ENCODE measurements at regions not wholly inside any gene's neighbourhood (a gene's known extent, or its start where the extent isn't known, plus 50 kb on each side); places are given as distances from the start of the nearest gene placed in this dataset.

DNA sequence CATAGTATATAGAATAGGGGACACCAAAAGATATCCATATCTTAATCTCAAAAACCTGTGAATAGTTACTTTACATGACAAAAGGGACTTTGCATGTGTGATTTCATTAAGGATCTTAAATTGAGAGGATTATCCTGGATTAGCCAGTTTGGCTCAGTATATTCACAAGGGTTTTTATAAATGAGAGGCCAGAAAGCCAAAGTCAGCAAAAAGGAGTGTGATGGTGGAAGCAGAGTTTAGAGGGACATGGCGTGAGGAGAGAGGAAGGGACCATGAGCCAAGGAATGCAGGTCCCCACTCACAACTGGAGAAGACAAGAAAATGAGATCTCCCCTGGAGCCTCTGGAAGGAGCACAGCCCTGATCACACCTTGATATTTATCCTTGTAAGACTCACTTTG, 648.5 kb upstream of the LCORL start:
- no peaks in the 10 kb centered on the region for H3K4me1 ChIP-seq
- ATAC-seq: no peak
- TF ChIP-seq, protein P1, sequence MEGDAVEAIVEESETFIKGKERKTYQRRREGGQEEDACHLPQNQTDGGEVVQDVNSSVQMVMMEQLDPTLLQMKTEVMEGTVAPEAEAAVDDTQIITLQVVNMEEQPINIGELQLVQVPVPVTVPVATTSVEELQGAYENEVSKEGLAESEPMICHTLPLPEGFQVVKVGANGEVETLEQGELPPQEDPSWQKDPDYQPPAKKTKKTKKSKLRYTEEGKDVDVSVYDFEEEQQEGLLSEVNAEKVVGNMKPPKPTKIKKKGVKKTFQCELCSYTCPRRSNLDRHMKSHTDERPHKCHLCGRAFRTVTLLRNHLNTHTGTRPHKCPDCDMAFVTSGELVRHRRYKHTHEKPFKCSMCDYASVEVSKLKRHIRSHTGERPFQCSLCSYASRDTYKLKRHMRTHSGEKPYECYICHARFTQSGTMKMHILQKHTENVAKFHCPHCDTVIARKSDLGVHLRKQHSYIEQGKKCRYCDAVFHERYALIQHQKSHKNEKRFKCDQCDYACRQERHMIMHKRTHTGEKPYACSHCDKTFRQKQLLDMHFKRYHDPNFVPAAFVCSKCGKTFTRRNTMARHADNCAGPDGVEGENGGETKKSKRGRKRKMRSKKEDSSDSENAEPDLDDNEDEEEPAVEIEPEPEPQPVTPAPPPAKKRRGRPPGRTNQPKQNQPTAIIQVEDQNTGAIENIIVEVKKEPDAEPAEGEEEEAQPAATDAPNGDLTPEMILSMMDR (IDR thresholded peaks at IDR 0.05): no peak
- H3K27ac ChIP-seq: no peak overlapping the region
- no peak overlapping the region for H3K4me3 ChIP-seq
- 69 to 83% (median 79%) methylated on average over 1 of the region's 1 CpG for WGBS, 4 donors
- intact Hi-C loops (cut with DNase I): no loop called here
- H3K27me3 ChIP-seq: no peaks in the 10 kb centered on the region
- H3K36me3 ChIP-seq: no peaks in the 10 kb centered on the region
- DNase-seq: no peak
- H3K9me3 ChIP-seq: no peaks in the 10 kb centered on the region

DNA sequence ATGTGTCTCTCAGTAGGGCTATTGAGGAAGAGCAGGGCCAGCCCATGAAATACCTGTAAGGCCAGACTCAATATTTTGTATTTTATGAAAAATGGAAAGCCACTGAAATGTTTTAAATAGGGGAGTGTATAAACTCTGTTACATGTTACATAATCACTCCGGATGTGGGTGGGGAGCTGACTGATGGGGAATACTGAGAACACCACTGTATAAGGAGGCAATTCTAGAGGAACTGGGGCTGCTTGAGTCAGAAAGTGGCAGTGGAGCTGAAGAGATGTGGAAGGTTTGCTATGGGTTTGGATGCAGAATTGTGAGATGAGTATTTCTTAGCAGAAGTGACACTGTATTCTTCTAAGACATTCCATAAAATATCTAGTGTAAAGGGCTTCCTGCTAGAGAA, 647.8 kb upstream of the LCORL start:
- WGBS, 4 donors: 82 to 93% (median 90%) methylated on average over 1 of the region's 1 CpG
- DNase-seq (no peak), ATAC-seq (no peak)
- no peaks in the 10 kb centered on the region for H3K36me3 ChIP-seq
- intact Hi-C loops (cut with DNase I): no loop called here
- H3K27ac ChIP-seq: no peak overlapping the region
- no peaks in the 10 kb centered on the region for H3K4me1 ChIP-seq
- H3K4me3 ChIP-seq: no peak overlapping the region
- no peaks in the 10 kb centered on the region for H3K9me3 ChIP-seq
- TF ChIP-seq POLR2A (IDR thresholded peaks at IDR 0.05): no peak
- TF ChIP-seq, protein P1 (IDR thresholded peaks at IDR 0.05): no peak
- no peaks in the 10 kb centered on the region for H3K27me3 ChIP-seq

DNA sequence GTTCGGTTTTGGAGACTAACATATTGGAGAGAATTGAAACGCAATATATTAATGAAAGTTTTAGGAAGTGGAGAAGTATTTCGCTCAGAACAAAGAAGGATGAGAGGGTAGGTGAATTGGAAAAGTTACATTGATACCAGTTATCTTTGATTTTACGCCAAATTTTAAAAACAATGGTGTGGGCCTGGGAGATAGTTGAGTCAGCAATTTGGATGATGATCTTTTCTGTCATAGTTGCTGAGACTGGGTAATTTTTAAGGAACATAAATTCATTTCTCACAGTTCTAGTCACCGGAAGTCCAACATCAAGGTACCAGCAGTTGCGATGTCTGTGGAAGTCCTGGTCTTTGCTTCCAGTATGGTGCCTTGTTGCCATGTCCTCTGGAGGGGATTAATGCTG, 644.8 kb upstream of the LCORL start:
- TF ChIP-seq, protein P1 (IDR thresholded peaks at IDR 0.05): no peak
- no peak for TF ChIP-seq POLR2A (IDR thresholded peaks at IDR 0.05)
- DNase-seq (no peak), ATAC-seq (no peak)
- intact Hi-C loops (cut with DNase I): no loop called here
- Histone ChIP-seq H3K27me3 (no peaks in the 10 kb centered on the region), H3K4me3 (no peak overlapping the region), H3K4me1 (no peaks in the 10 kb centered on the region), H3K27ac (no peak overlapping the region), H3K9me3 (no peaks in the 10 kb centered on the region), H3K36me3 (no peaks in the 10 kb centered on the region)
- 93 to 94% (median 93%) methylated on average over 6 of the region's 6 CpGs for WGBS, 4 donors

DNA sequence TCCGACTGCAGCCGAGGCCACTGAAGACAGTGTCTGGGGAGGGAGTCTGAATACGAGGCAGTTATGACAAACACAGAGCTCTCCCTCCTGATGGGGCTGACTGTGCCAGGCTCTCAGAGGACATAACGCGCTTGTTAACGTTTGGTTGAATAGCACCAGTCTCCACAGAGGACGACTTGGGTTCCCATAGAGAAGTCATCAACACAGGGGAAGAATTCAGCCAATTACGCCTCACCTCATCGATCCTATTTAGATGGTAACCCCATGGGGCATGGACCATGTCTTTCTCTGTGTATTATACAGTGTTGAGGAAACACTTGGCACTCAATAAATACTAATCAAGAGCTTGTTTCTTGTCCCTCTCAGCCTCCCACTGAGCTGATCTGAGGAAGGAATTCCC, 642.6 kb upstream of the LCORL start:
- 80 to 94% (median 89%) methylated on average over 9 of the region's 9 CpGs for WGBS, 4 donors
- no peaks in the 10 kb centered on the region for H3K27me3 ChIP-seq
- intact Hi-C loops (cut with DNase I): no loop called here
- H3K4me3 ChIP-seq: no peak overlapping the region
- no peaks in the 10 kb centered on the region for H3K36me3 ChIP-seq
- DNase-seq (no peak), ATAC-seq (no peak)
- H3K4me1 ChIP-seq: no peaks in the 10 kb centered on the region
- TF ChIP-seq POLR2A (IDR thresholded peaks at IDR 0.05): no peak
- no peak overlapping the region for H3K27ac ChIP-seq
- H3K9me3 ChIP-seq: no peaks in the 10 kb centered on the region

DNA sequence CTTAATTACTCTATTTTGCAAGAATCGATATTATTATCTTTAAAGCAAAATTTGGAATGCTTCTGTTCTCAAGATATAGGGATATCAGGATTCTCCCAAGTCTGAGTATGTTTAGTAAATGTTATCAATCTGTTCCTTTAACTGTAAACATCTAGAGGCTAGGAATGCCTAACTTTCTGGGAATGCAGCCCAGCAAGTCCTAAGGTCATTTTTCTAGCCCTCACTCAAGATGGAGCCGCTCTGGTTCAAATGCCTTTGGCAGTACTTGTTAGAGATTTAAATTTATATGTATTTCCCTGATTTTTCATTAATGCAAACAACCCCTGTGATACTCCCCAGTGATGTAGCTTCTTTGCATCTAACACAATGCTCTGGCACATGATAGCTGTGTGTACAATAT, 623.8 kb upstream of the LCORL start:
- no peaks in the 10 kb centered on the region for H3K4me1 ChIP-seq
- no peaks in the 10 kb centered on the region for H3K36me3 ChIP-seq
- no peak overlapping the region for H3K4me3 ChIP-seq
- DNase-seq (no peak), ATAC-seq (no peak)
- WGBS, 4 donors: 51 to 78% (median 64%) methylated on average over 2 of the region's 2 CpGs
- peaks cover 0 to 24% (median 11%) of the 10 kb centered on the region in 12 donors for H3K9me3 ChIP-seq
- H3K27me3 ChIP-seq: no peaks in the 10 kb centered on the region
- no peak for TF ChIP-seq POLR2A (IDR thresholded peaks at IDR 0.05)
- TF ChIP-seq, protein P1 (IDR thresholded peaks at IDR 0.05): no peak
- intact Hi-C loops (cut with DNase I): no loop called here
- H3K27ac ChIP-seq: no peak overlapping the region

All from heart left ventricle (tissue), 16 donors.